Coronary artery (tissue), 2 donors: ENCODE measurements at regions not wholly inside any gene's neighbourhood (a gene's known extent, or its start where the extent isn't known, plus 50 kb on each side); places are given as distances from the start of the nearest gene placed in this dataset.

Source experiments
- DNase-seq: peaks from one replicate; pipeline ENCODE4 v3.0.0-alpha.2; 2017; ENCODE audit warnings: low spot score
- H3K27ac ChIP-seq, 2 donors: fragments of 200-600 bp; sonication (generic); one replicate each; pipeline ENCODE4 v1.5.1; 2016 to 2019
- H3K4me3 ChIP-seq: fragments of 200-600 bp; sonication (generic); 2 replicates; pipeline ENCODE4 v1.5.1; 2016; ENCODE audit warnings: mild to moderate bottlenecking, moderate library complexity
- CTCF ChIP-seq: fragments of 200-600 bp; sonication (generic); IDR thresholded peaks from one replicate; pipeline ENCODE4 v1.5.1; 2019; ENCODE audit warnings: antibody characterized with exemption

GRCh38 chr3:13164893-13165492 lies 91.8 kb upstream of the IQSEC1 start:
- DNase-seq = no peak
- Histone ChIP-seq H3K27ac (no peak overlapping the region), H3K4me3 (no peak overlapping the region)
- no peak for TF ChIP-seq CTCF

DNA sequence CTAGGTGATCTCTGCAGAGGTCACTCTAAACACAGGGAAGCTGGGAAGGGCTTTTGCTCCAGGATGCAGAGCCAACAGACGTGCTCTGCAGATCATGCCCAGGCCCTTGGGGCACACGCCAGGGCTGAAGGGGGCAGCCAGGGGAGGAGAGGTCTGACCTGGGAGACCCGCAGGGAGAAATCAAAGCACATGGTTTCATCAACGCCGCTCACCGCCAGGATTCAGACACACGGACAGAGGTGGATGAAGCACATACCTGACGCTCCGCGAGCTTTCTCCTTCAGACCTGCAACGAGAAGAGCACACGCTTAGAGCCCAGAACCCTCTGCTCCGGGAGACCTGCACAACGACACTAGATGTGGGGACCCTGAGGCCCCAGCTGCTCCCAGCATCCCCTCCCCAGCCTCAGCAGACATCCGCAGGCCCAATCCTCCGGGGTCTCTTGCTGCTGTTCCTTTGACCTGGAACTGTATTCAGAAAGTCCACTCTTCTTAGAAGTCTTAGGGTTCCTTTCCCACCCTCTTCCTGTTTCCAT lies 90.7 kb upstream of the IQSEC1 start:
- Histone ChIP-seq H3K4me3 (no peak overlapping the region), H3K27ac (no peak overlapping the region)
- no peak for TF ChIP-seq CTCF
- DNase-seq = no peak

DNA sequence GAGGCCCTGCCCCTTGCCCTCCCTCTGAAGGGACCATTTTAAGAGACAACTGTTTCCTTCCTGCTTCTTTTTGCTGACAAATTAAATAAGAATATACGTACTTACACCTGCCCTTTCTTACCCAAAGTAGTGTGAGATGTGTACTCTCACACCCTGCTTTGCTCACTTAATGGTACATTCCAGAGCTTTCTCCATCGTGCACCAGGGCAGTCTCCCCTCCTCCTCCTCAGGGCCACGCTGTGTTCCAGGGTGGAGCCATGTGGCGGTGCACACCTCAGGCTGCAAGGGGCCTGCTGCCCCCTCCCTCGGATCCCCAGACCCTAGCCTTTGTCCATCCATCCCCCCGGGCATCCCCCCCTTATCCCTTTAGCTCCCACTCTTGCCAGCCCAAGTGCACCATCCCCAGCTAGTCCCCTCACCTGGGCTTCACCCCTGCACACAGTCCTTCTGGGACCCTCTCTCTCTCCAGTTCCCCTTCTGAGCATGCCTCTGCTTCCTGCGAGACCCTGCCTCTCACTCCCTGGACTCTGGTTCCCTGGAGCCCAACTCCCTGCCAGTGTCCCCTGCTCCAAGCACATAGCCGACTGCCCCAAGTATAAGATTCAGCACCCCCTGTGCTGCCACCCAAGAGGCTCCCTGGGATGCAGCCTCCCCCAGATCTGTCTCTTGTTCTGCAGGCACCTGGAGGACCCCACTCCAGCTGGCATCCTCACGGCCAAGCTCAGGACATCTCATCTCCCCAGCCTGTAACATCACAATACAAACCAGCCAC lies 89.5 kb upstream of the IQSEC1 start:
- Histone ChIP-seq H3K27ac (no peak overlapping the region), H3K4me3 (no peak overlapping the region)
- no peak for TF ChIP-seq CTCF
- DNase-seq = no peak

DNA sequence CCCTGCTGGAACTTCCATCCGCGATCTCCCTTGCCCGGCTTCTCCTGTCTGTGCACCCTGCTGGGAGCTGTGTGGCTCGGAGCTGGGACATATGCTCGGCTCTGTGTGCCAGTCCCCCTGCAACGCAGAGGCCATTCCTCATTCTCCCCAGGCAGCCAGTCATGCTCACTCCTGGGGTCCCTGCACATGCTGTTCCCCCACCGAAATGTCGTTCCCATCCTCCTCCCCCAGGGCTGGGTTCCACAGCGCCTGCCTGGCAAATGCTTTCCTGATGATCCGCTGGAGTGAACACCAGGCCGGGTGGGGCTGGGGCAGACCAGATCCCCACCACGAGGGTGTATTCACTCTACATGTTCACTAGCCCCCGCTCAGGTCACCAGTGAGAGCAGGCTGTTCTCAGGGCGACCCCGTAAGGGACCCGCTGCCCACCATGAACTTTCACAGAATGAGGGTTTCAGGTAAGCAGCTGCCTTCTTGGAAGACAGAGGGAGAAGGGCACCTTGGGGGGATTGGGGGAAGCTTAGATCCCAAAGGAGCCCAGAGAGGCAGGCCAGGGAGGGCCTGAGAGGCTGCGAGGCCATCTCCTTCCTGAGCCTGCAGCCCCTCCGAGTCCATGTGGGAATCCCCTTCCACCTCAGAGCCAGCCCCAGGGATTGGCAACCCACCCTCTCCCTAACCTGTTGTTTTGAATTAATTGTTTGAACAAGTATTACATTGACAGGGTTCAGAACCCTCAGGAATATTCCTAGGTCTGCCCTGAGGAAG lies 88.7 kb upstream of the IQSEC1 start:
- H3K27ac ChIP-seq = no peak overlapping the region
- H3K4me3 ChIP-seq = no peak overlapping the region
- TF ChIP-seq CTCF = no peak
- DNase-seq = no peak

- TF ChIP-seq CTCF = no peak
These were observed 88.0 kb upstream of the IQSEC1 start for GRCh38 chr3:13161021-13161759.

GRCh38 chr3:13160619-13161018 lies 87.4 kb upstream of the IQSEC1 start:
- no peak overlapping the region for H3K27ac ChIP-seq
- no peak for DNase-seq
- TF ChIP-seq CTCF = no peak
- no peak overlapping the region for H3K4me3 ChIP-seq

More at GRCh38 chr3:13161021-13161759, 88.0 kb upstream of the IQSEC1 start:
- no peak for DNase-seq
- H3K27ac ChIP-seq = no peak overlapping the region
- no peak overlapping the region for H3K4me3 ChIP-seq
